ENCODE measurements at regions not wholly inside any gene's neighbourhood (a gene's known extent, or its start where the extent isn't known, plus 50 kb on each side); places are given as distances from the start of the nearest gene placed in this dataset.
A peak's percentile ranks its signal among the peaks of the same experiment; 100 is the strongest.

- DNase-seq (ENCODE audit: low read depth), result no peak
Observed at GRCh38 chr1:23639460-23640095, 52.0 kb upstream of the RPL11 start.

GRCh38 chr1:23638786-23639241 lies 52.8 kb upstream of the RPL11 start:
- no peak for DNase-seq (ENCODE audit: low read depth)

GRCh38 chr1:23638188-23638619 lies 53.4 kb upstream of the RPL11 start:
- DNase-seq (ENCODE audit: low read depth), result no peak

- no peak for DNase-seq (ENCODE audit: low read depth)
Observed at GRCh38 chr1:23636009-23636408, 55.6 kb upstream of the RPL11 start.

GRCh38 chr1:23634840-23635651 lies 56.6 kb upstream of the RPL11 start:
- DNase-seq (ENCODE audit: low read depth), result no peak

- DNase-seq (ENCODE audit: low read depth), result no peak
Observed at GRCh38 chr1:23634518-23634839, 57.1 kb upstream of the RPL11 start.

GRCh38 chr1:23632479-23633160 lies 59.0 kb upstream of the RPL11 start:
- no peak for DNase-seq (ENCODE audit: low read depth)

- DNase-seq (ENCODE audit: low read depth), result no peak
Observed at GRCh38 chr1:23629708-23630290, 61.8 kb upstream of the RPL11 start.

- no peak for DNase-seq (ENCODE audit: low read depth)
Observed at GRCh38 chr1:23628951-23629387, 62.6 kb upstream of the RPL11 start.

GRCh38 chr1:23627069-23627735 lies 64.4 kb upstream of the RPL11 start:
- no peak for DNase-seq (ENCODE audit: low read depth)

GRCh38 chr1:23625929-23626535 lies 65.6 kb upstream of the RPL11 start:
- DNase-seq (ENCODE audit: low read depth), result no peak

- no peak for DNase-seq (ENCODE audit: low read depth)
Observed at GRCh38 chr1:23625459-23625858, 66.1 kb upstream of the RPL11 start.

GRCh38 chr1:23624440-23624839 lies 65.1 kb upstream of the ID3 start:
- no peak for DNase-seq (ENCODE audit: low read depth)

- DNase-seq (ENCODE audit: low read depth), result no peak
Observed at GRCh38 chr1:23622284-23622683, 63.0 kb upstream of the ID3 start.

GRCh38 chr1:23620605-23621004 lies 61.3 kb upstream of the ID3 start:
- no peak for DNase-seq (ENCODE audit: low read depth)

GRCh38 chr1:23619299-23620188 lies 60.2 kb upstream of the ID3 start:
- DNase-seq (ENCODE audit: low read depth), result peak; percentile 37

GRCh38 chr1:23618586-23619083 lies 59.3 kb upstream of the ID3 start:
- DNase-seq (ENCODE audit: low read depth), result no peak

- DNase-seq (ENCODE audit: low read depth), result no peak
Observed at GRCh38 chr1:23617084-23617521, 57.8 kb upstream of the ID3 start.

- DNase-seq (ENCODE audit: low read depth), result no peak
Observed at GRCh38 chr1:23616292-23616824, 57.1 kb upstream of the ID3 start.

GRCh38 chr1:23615852-23616251 lies 56.6 kb upstream of the ID3 start:
- DNase-seq (ENCODE audit: low read depth), result no peak
